Central memory CD8-positive, alpha-beta T cell (primary cell): ENCODE measurements at regions not wholly inside any gene's neighbourhood (a gene's known extent, or its start where the extent isn't known, plus 50 kb on each side); places are given as distances from the start of the nearest gene placed in this dataset.
"Not testable (repeated sequence)": the region's sequence is repeated elsewhere in the genome, so short reads cannot be mapped to it uniquely, and the experiment has no call there.

Source experiments
- ATAC-seq: fragments of 150-1000 bp; cut with Tn5 transposase; replicated peaks from 2 replicates; pipeline ENCODE4 v1.10.0; 2022; ENCODE audit warnings: mild to moderate bottlenecking, moderate FRiP score, moderate number of reproducible peaks; ENCODE audit not compliant: poor library complexity, severe bottlenecking; ENCODE audit errors: extremely low read depth
- DNase-seq, 2 donors: peaks; one replicate each; pipeline ENCODE4 v3.0.0; 2021; ENCODE audit warnings: low spot score in 2 of 2
- H3K27ac Mint-ChIP-seq: one replicate; pipeline ENCODE4 v1.8.0; 2022; ENCODE audit warnings: low read depth, mild to moderate bottlenecking, moderate library complexity, mixed read lengths
- H3K27me3 Mint-ChIP-seq: one replicate; pipeline ENCODE4 v1.8.0; 2022; ENCODE audit warnings: mixed read lengths
- H3K36me3 Mint-ChIP-seq: one replicate; pipeline ENCODE4 v1.8.0; 2022; ENCODE audit warnings: mild to moderate bottlenecking, moderate library complexity, mixed read lengths; ENCODE audit not compliant: insufficient read depth
- H3K4me1 Mint-ChIP-seq: one replicate; pipeline ENCODE4 v1.8.0; 2022; ENCODE audit warnings: mixed read lengths
- H3K4me3 Mint-ChIP-seq: one replicate; pipeline ENCODE4 v1.8.0; 2022; ENCODE audit warnings: mild to moderate bottlenecking, moderate library complexity, mixed read lengths
- H3K9me3 Mint-ChIP-seq: one replicate; pipeline ENCODE4 v1.8.0; 2022; ENCODE audit warnings: mixed read lengths

- H3K36me3 Mint-ChIP-seq, H3K27me3 Mint-ChIP-seq, ATAC-seq, H3K4me1 Mint-ChIP-seq, DNase-seq, H3K9me3 Mint-ChIP-seq, H3K27ac Mint-ChIP-seq, H3K4me3 Mint-ChIP-seq: not testable (repeated sequence)
Measured at GRCh38 chrY:7588176-7588575, 676.6 kb upstream of the AMELY start.

GRCh38 chrY:7562541-7562940 is 651.0 kb upstream of the AMELY start:
- H3K27ac Mint-ChIP-seq, result no peak overlapping the region
- peaks cover 18% of the 10 kb centered on the region for H3K9me3 Mint-ChIP-seq
- ATAC-seq (no peak), DNase-seq (no peak)
- H3K4me1 Mint-ChIP-seq, result no peaks in the 10 kb centered on the region
- H3K4me3 Mint-ChIP-seq, result no peak overlapping the region
- peaks cover 6% of the 10 kb centered on the region for H3K27me3 Mint-ChIP-seq
- H3K36me3 Mint-ChIP-seq, result peaks cover 2% of the 10 kb centered on the region

GRCh38 chrY:7557675-7558074 is 646.1 kb upstream of the AMELY start:
- no peaks in the 10 kb centered on the region for H3K4me1 Mint-ChIP-seq
- no peak overlapping the region for H3K4me3 Mint-ChIP-seq
- H3K36me3 Mint-ChIP-seq, result peaks cover 2% of the 10 kb centered on the region
- DNase-seq (no peak), ATAC-seq (no peak)
- peaks cover 16% of the 10 kb centered on the region for H3K27me3 Mint-ChIP-seq
- H3K27ac Mint-ChIP-seq, result no peak overlapping the region
- H3K9me3 Mint-ChIP-seq, result peaks cover 18% of the 10 kb centered on the region

GRCh38 chrY:7555006-7555405 is 643.5 kb upstream of the AMELY start:
- H3K4me1 Mint-ChIP-seq, result no peaks in the 10 kb centered on the region
- no peaks in the 10 kb centered on the region for H3K36me3 Mint-ChIP-seq
- H3K4me3 Mint-ChIP-seq, result no peak overlapping the region

GRCh38 chrY:7545060-7545459 is 633.5 kb upstream of the AMELY start:
- ATAC-seq (no peak), DNase-seq (no peak)
- Mint-ChIP-seq H3K27me3 (peaks cover 14% of the 10 kb centered on the region), H3K4me1 (no peaks in the 10 kb centered on the region), H3K27ac (no peak overlapping the region), H3K9me3 (no peaks in the 10 kb centered on the region), H3K4me3 (no peak overlapping the region), H3K36me3 (no peaks in the 10 kb centered on the region)

More at GRCh38 chrY:7555006-7555405, 643.5 kb upstream of the AMELY start:
- no peak overlapping the region for H3K27ac Mint-ChIP-seq
- H3K9me3 Mint-ChIP-seq, result peaks cover 22% of the 10 kb centered on the region
- no peak for ATAC-seq
- H3K27me3 Mint-ChIP-seq, result peaks cover 17% of the 10 kb centered on the region
- DNase-seq, result no peak

GRCh38 chrY:7544172-7544770 is 632.7 kb upstream of the AMELY start:
- DNase-seq, result no peak
- H3K4me1 Mint-ChIP-seq, result no peaks in the 10 kb centered on the region
- H3K9me3 Mint-ChIP-seq, result no peaks in the 10 kb centered on the region
- ATAC-seq, result no peak
- no peak overlapping the region for H3K4me3 Mint-ChIP-seq
- peaks cover 14% of the 10 kb centered on the region for H3K27me3 Mint-ChIP-seq
- H3K36me3 Mint-ChIP-seq, result no peaks in the 10 kb centered on the region
- no peak overlapping the region for H3K27ac Mint-ChIP-seq

GRCh38 chrY:7543506-7543905 is 632.0 kb upstream of the AMELY start:
- Mint-ChIP-seq H3K27me3 (peaks cover 20% of the 10 kb centered on the region), H3K4me3 (no peak overlapping the region), H3K36me3 (peaks cover 2% of the 10 kb centered on the region), H3K4me1 (no peaks in the 10 kb centered on the region), H3K27ac (no peak overlapping the region), H3K9me3 (no peaks in the 10 kb centered on the region)
- ATAC-seq, result no peak
- DNase-seq, result no peak

GRCh38 chrY:7542256-7542858 is 630.8 kb upstream of the AMELY start:
- DNase-seq (no peak), ATAC-seq (no peak)
- Mint-ChIP-seq H3K9me3 (no peaks in the 10 kb centered on the region), H3K27me3 (peaks cover 23% of the 10 kb centered on the region), H3K4me3 (no peak overlapping the region), H3K4me1 (no peaks in the 10 kb centered on the region), H3K36me3 (peaks cover 2% of the 10 kb centered on the region), H3K27ac (no peak overlapping the region)

- Mint-ChIP-seq H3K4me1 (no peaks in the 10 kb centered on the region), H3K27ac (no peak overlapping the region), H3K4me3 (no peak overlapping the region), H3K36me3 (no peaks in the 10 kb centered on the region), H3K27me3 (peaks cover 36% of the 10 kb centered on the region), H3K9me3 (no peaks in the 10 kb centered on the region)
- DNase-seq (no peak), ATAC-seq (no peak)
Measured at GRCh38 chrY:7529396-7529795, 617.8 kb upstream of the AMELY start.

- H3K27me3 Mint-ChIP-seq, result peaks cover 34% of the 10 kb centered on the region
- ATAC-seq, H3K36me3 Mint-ChIP-seq, DNase-seq, H3K27ac Mint-ChIP-seq, H3K4me3 Mint-ChIP-seq, H3K9me3 Mint-ChIP-seq, H3K4me1 Mint-ChIP-seq: not testable (repeated sequence)
Measured at GRCh38 chrY:7527568-7527967, 616.0 kb upstream of the AMELY start.

GRCh38 chrY:7518387-7518786 is 606.8 kb upstream of the AMELY start:
- Mint-ChIP-seq H3K4me1 (no peaks in the 10 kb centered on the region), H3K27me3 (peaks cover 22% of the 10 kb centered on the region), H3K27ac (no peak overlapping the region), H3K9me3 (no peaks in the 10 kb centered on the region), H3K36me3 (no peaks in the 10 kb centered on the region), H3K4me3 (no peak overlapping the region)
- no peak for DNase-seq
- ATAC-seq, result no peak

- no peaks in the 10 kb centered on the region for H3K9me3 Mint-ChIP-seq
- H3K27me3 Mint-ChIP-seq, result peaks cover 19% of the 10 kb centered on the region
- H3K36me3 Mint-ChIP-seq, result no peaks in the 10 kb centered on the region
- no peaks in the 10 kb centered on the region for H3K4me1 Mint-ChIP-seq
- no peak overlapping the region for H3K4me3 Mint-ChIP-seq
- no peak for DNase-seq
- no peak overlapping the region for H3K27ac Mint-ChIP-seq
- ATAC-seq, result no peak
Measured at GRCh38 chrY:7516268-7516667, 604.7 kb upstream of the AMELY start.

GRCh38 chrY:7515812-7516211 is 604.3 kb upstream of the AMELY start:
- no peak for ATAC-seq
- no peak for DNase-seq
- Mint-ChIP-seq H3K9me3 (no peaks in the 10 kb centered on the region), H3K36me3 (no peaks in the 10 kb centered on the region), H3K4me1 (no peaks in the 10 kb centered on the region), H3K4me3 (no peak overlapping the region), H3K27me3 (peaks cover 23% of the 10 kb centered on the region), H3K27ac (no peak overlapping the region)
